ENCODE measurements at regions not wholly inside any gene's neighbourhood (a gene's known extent, or its start where the extent isn't known, plus 50 kb on each side); places are given as distances from the start of the nearest gene placed in this dataset.

DNA sequence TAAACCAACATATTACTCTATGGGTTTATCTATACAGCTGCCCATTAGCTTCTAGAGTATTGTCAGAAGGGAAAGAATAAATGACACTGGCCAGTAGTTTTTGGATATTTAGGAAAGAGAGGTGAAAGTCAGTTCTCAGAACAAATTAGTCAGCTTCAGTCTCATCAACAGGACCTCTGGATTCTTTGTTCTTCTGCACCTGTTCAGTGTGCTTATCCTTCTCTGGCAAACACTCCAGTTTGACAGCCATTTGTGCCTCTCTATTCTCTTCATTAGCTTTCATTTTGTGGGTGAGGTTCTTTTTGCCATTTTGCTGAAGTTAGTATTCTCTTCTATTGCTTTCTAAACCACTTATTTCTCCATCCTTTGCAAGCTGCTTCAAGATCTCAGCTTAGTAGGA lies 107.0 kb downstream of the PCDH18 start:
- TF ChIP-seq EZH2phosphoT487 (IDR thresholded peaks at IDR 0.05; ENCODE audit: borderline replicate concordance, low read length) = no peak
- TF ChIP-seq, protein P1, sequence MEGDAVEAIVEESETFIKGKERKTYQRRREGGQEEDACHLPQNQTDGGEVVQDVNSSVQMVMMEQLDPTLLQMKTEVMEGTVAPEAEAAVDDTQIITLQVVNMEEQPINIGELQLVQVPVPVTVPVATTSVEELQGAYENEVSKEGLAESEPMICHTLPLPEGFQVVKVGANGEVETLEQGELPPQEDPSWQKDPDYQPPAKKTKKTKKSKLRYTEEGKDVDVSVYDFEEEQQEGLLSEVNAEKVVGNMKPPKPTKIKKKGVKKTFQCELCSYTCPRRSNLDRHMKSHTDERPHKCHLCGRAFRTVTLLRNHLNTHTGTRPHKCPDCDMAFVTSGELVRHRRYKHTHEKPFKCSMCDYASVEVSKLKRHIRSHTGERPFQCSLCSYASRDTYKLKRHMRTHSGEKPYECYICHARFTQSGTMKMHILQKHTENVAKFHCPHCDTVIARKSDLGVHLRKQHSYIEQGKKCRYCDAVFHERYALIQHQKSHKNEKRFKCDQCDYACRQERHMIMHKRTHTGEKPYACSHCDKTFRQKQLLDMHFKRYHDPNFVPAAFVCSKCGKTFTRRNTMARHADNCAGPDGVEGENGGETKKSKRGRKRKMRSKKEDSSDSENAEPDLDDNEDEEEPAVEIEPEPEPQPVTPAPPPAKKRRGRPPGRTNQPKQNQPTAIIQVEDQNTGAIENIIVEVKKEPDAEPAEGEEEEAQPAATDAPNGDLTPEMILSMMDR (IDR thresholded peaks at IDR 0.05; ENCODE audit: low read depth, low read length, poor library complexity, severe bottlenecking) = no peak
